WTC11 (cell line): ENCODE measurements at regions not wholly inside any gene's neighbourhood (a gene's known extent, or its start where the extent isn't known, plus 50 kb on each side); places are given as distances from the start of the nearest gene placed in this dataset.

Source experiments
- ATAC-seq: fragments of 200-7000 bp; cut with Tn5 transposase; 2 replicates; pipeline ENCODE4 v1.10.0; 2021; ENCODE audit warnings: mild to moderate bottlenecking, moderate library complexity
- CTCF ChIA-PET: fragments of 300-600 bp; sonication (Branson Sonifier 250); formaldehyde crosslinking; loops from one replicate; lab custom pipeline; 2021; ENCODE audit warnings: antibody characterized with exemption; lab: Charles Lee
- POLR2A ChIA-PET: fragments of 350-600 bp; sonication (Branson Sonifier 250); formaldehyde crosslinking; loops from one replicate; lab custom pipeline; 2021; ENCODE audit warnings: antibody characterized with exemption; lab: Charles Lee
- DNase-seq: peaks from one replicate; pipeline ENCODE4 v3.0.0; 2021; ENCODE audit warnings: low spot score
- H3K27ac Mint-ChIP-seq: 2 replicates; pipeline ENCODE4 v1.8.0; 2021; ENCODE audit warnings: mixed read lengths
- H3K27me3 Mint-ChIP-seq: 2 replicates; pipeline ENCODE4 v1.8.0; 2021; ENCODE audit warnings: low read depth, mild to moderate bottlenecking, moderate library complexity, mixed read lengths
- H3K36me3 Mint-ChIP-seq: 2 replicates; pipeline ENCODE4 v1.8.0; 2021; ENCODE audit warnings: mixed read lengths
- H3K4me1 Mint-ChIP-seq: 2 replicates; pipeline ENCODE4 v1.8.0; 2022; ENCODE audit warnings: mixed read lengths
- H3K4me3 Mint-ChIP-seq: 2 replicates; pipeline ENCODE4 v1.8.0; 2021; ENCODE audit warnings: mild to moderate bottlenecking, moderate library complexity, mixed read lengths
- H3K9me3 Mint-ChIP-seq: 2 replicates; pipeline ENCODE4 v1.8.0; 2021; ENCODE audit warnings: mixed read lengths
- ARID4B ChIP-seq: sonication (generic); formaldehyde crosslinking; IDR thresholded peaks from 2 replicates; pipeline ENCODE4 v1.8.0; 2023; ENCODE audit warnings: missing genetic modification reagents, mild to moderate bottlenecking, borderline replicate concordance
- ETV6 ChIP-seq: sonication (generic); formaldehyde crosslinking; IDR thresholded peaks from 2 replicates; pipeline ENCODE4 v1.8.1; 2022; ENCODE audit warnings: mild to moderate bottlenecking, missing genetic modification reagents
- GRHL2 ChIP-seq: fragments of 250-450 bp; sonication (Bioruptor Pico); IDR thresholded peaks from 2 replicates; pipeline ENCODE4 v1.8.0; 2022; ENCODE audit warnings: mild to moderate bottlenecking, moderate library complexity; ENCODE audit not compliant: insufficient replicate concordance, severe bottlenecking
- MYBL2 ChIP-seq: sonication (generic); formaldehyde crosslinking; IDR thresholded peaks from 2 replicates; pipeline ENCODE4 v1.8.1; 2023; ENCODE audit warnings: mild to moderate bottlenecking, moderate library complexity, missing genetic modification reagents
- NFATC4 ChIP-seq: fragments of 250-450 bp; sonication (Bioruptor Pico); IDR thresholded peaks from 2 replicates; pipeline ENCODE4 v1.9.0; 2021; ENCODE audit warnings: mild to moderate bottlenecking
- SOX15 ChIP-seq: fragments of 250-450 bp; sonication (Bioruptor Pico); IDR thresholded peaks from 2 replicates; pipeline ENCODE4 v1.9.0; 2021; ENCODE audit warnings: mild to moderate bottlenecking
- TEAD4 ChIP-seq: sonication (generic); formaldehyde crosslinking; IDR thresholded peaks from 2 replicates; pipeline ENCODE4 v1.8.0; 2022; ENCODE audit warnings: mild to moderate bottlenecking, missing genetic modification reagents
- ZNF512 ChIP-seq: sonication (generic); formaldehyde crosslinking; IDR thresholded peaks from 2 replicates; pipeline ENCODE4 v1.8.1; 2022; ENCODE audit warnings: missing genetic modification reagents, borderline replicate concordance
- ZNF671 ChIP-seq: fragments of 250-450 bp; sonication (Bioruptor Pico); IDR thresholded peaks from 2 replicates; pipeline ENCODE4 v1.8.0; 2021; ENCODE audit warnings: mild to moderate bottlenecking
- TF ChIP-seq, protein P1 (sequence below): fragments of 250-450 bp; sonication (Bioruptor Pico); conservative IDR thresholded peaks from 2 replicates; pipeline ENCODE4 v1.9.0; 2021; ENCODE audit warnings: mild to moderate bottlenecking
- TF ChIP-seq, protein P2 (sequence below): fragments of 250-450 bp; sonication (Bioruptor Pico); IDR thresholded peaks from 2 replicates; pipeline ENCODE4 v1.9.0; 2021; ENCODE audit warnings: mild to moderate bottlenecking
- TF ChIP-seq, protein P3 (sequence below): sonication (generic); formaldehyde crosslinking; IDR thresholded peaks from 2 replicates; pipeline ENCODE4 v1.8.1; 2022; ENCODE audit warnings: low read depth, mild to moderate bottlenecking, moderate library complexity, missing genetic modification reagents, borderline replicate concordance
- TF ChIP-seq, protein P4 (sequence below): sonication (generic); formaldehyde crosslinking; IDR thresholded peaks from 2 replicates; pipeline ENCODE4 v1.8.1; 2023; ENCODE audit warnings: mild to moderate bottlenecking, moderate library complexity, missing genetic modification reagents
- TF ChIP-seq, protein P5 (sequence below): fragments of 200-600 bp; IDR thresholded peaks from 2 replicates; pipeline ENCODE4 v1.8.0; 2022; ENCODE audit warnings: antibody characterized with exemption
- TF ChIP-seq, protein P6 (sequence below): sonication (generic); formaldehyde crosslinking; IDR thresholded peaks from 2 replicates; pipeline ENCODE4 v1.8.1; 2023; ENCODE audit warnings: mild to moderate bottlenecking, missing genetic modification reagents, borderline replicate concordance

DNA sequence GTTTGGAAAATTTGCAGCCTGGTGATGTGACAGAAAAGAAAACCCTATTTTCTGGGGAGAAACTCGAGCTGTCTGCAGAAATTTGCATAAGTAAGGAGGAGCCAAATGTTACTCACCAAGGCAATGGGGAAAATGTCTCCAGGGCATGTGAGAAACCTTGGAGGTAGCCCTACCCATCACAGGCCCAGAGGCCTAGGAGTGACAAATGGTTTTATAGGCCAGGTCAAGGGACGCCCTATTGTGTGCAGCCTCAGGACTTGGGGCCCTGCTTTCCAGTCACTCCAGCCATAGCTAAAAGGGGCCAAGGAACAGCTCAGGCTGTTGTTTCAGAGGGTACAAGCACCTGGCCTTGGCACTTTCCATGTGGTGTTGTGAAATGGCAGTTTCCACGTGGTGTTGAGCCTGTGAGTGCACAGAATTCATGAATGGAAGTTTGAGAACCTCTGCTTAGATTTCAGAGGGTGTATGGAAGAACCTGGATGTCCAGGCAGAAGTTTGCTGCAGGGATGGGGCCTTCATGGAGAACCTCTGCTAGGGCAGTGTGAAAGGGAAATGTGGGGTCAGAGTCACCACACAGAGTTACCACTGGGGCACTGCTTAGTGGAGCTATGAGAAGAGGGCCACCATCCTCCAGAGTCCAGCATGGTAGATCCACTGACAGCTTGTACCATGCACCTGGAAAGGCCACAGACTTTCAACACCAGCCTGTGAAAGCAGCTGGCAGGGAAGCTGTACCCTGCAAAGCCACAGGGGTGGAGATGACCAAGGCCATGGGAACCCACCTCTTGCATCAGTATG, 637.6 kb upstream of the EPHA5 start:
- CTCF ChIA-PET, result no interaction called here
- no peaks in the 10 kb centered on the region; the same call in 1 of the 2 replicates for H3K27me3 Mint-ChIP-seq

More for the DNA sequence above, 637.6 kb upstream of the EPHA5 start:
- ATAC-seq, result no peak
- POLR2A ChIA-PET, result no interaction called here
- peaks cover 25% of the 10 kb centered on the region for H3K36me3 Mint-ChIP-seq
- no peak overlapping the region for H3K4me3 Mint-ChIP-seq
- TF ChIP-seq, protein P1, sequence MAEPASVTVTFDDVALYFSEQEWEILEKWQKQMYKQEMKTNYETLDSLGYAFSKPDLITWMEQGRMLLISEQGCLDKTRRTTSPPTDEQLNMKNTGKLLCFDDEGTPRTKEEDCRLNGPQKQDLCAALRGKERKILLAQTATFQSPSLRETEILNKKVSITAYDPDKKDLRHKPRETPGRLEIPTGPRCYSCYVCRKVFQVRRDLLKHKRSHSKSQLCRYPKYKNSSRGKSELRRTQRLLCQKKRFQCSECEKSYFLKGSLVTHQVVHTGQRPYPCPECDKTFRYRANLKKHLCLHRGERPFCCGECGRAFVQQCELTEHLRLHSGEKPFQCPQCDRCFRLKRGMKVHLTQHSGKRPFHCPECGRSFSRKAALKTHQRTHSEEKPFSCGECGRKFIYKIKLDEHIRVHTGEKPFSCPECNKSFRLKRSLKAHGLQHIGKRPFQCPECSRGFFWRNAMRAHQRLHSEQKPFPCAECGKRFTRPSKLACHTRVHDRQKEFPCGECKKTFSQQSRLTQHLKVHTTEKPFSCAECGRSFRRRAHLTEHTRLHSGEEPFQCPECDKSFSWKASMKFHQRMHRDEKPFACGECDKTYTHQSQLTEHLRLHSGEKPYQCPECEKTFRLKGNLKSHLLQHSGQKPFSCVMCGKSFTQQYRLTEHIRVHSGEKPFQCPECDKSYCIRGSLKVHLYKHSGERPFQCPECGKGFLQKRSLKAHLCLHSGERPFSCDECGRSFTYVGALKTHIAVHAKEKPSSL, result no peak
- TF ChIP-seq ETV6 (CRISPR knock-in tag) (no peak), NFATC4 (no peak), SOX15 (CRISPR knock-in tag) (no peak), ZNF512 (CRISPR knock-in tag) (no peak), ZNF671 (CRISPR knock-in tag) (no peak), GRHL2 (CRISPR knock-in tag) (no peak), ARID4B (no peak), TEAD4 (CRISPR knock-in tag) (no peak), MYBL2 (no peak)
- TF ChIP-seq, protein P2, sequence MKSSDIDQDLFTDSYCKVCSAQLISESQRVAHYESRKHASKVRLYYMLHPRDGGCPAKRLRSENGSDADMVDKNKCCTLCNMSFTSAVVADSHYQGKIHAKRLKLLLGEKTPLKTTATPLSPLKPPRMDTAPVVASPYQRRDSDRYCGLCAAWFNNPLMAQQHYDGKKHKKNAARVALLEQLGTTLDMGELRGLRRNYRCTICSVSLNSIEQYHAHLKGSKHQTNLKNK (CRISPR knock-in tag), result no peak
- TF ChIP-seq, protein P3, sequence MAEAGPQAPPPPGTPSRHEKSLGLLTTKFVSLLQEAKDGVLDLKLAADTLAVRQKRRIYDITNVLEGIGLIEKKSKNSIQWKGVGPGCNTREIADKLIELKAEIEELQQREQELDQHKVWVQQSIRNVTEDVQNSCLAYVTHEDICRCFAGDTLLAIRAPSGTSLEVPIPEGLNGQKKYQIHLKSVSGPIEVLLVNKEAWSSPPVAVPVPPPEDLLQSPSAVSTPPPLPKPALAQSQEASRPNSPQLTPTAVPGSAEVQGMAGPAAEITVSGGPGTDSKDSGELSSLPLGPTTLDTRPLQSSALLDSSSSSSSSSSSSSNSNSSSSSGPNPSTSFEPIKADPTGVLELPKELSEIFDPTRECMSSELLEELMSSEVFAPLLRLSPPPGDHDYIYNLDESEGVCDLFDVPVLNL (CRISPR knock-in tag), result no peak
- TF ChIP-seq, protein P4, sequence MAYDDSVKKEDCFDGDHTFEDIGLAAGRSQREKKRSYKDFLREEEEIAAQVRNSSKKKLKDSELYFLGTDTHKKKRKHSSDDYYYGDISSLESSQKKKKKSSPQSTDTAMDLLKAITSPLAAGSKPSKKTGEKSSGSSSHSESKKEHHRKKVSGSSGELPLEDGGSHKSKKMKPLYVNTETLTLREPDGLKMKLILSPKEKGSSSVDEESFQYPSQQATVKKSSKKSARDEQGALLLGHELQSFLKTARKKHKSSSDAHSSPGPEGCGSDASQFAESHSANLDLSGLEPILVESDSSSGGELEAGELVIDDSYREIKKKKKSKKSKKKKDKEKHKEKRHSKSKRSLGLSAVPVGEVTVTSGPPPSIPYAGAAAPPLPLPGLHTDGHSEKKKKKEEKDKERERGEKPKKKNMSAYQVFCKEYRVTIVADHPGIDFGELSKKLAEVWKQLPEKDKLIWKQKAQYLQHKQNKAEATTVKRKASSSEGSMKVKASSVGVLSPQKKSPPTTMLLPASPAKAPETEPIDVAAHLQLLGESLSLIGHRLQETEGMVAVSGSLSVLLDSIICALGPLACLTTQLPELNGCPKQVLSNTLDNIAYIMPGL, result no peak
- TF ChIP-seq, protein P5, sequence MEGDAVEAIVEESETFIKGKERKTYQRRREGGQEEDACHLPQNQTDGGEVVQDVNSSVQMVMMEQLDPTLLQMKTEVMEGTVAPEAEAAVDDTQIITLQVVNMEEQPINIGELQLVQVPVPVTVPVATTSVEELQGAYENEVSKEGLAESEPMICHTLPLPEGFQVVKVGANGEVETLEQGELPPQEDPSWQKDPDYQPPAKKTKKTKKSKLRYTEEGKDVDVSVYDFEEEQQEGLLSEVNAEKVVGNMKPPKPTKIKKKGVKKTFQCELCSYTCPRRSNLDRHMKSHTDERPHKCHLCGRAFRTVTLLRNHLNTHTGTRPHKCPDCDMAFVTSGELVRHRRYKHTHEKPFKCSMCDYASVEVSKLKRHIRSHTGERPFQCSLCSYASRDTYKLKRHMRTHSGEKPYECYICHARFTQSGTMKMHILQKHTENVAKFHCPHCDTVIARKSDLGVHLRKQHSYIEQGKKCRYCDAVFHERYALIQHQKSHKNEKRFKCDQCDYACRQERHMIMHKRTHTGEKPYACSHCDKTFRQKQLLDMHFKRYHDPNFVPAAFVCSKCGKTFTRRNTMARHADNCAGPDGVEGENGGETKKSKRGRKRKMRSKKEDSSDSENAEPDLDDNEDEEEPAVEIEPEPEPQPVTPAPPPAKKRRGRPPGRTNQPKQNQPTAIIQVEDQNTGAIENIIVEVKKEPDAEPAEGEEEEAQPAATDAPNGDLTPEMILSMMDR, result no peak
- TF ChIP-seq, protein P6, sequence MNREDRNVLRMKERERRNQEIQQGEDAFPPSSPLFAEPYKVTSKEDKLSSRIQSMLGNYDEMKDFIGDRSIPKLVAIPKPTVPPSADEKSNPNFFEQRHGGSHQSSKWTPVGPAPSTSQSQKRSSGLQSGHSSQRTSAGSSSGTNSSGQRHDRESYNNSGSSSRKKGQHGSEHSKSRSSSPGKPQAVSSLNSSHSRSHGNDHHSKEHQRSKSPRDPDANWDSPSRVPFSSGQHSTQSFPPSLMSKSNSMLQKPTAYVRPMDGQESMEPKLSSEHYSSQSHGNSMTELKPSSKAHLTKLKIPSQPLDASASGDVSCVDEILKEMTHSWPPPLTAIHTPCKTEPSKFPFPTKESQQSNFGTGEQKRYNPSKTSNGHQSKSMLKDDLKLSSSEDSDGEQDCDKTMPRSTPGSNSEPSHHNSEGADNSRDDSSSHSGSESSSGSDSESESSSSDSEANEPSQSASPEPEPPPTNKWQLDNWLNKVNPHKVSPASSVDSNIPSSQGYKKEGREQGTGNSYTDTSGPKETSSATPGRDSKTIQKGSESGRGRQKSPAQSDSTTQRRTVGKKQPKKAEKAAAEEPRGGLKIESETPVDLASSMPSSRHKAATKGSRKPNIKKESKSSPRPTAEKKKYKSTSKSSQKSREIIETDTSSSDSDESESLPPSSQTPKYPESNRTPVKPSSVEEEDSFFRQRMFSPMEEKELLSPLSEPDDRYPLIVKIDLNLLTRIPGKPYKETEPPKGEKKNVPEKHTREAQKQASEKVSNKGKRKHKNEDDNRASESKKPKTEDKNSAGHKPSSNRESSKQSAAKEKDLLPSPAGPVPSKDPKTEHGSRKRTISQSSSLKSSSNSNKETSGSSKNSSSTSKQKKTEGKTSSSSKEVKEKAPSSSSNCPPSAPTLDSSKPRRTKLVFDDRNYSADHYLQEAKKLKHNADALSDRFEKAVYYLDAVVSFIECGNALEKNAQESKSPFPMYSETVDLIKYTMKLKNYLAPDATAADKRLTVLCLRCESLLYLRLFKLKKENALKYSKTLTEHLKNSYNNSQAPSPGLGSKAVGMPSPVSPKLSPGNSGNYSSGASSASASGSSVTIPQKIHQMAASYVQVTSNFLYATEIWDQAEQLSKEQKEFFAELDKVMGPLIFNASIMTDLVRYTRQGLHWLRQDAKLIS (CRISPR knock-in tag), result no peak
- H3K9me3 Mint-ChIP-seq, result peaks cover 24% of the 10 kb centered on the region
- no peak for DNase-seq
- H3K27ac Mint-ChIP-seq, result no peak overlapping the region
- 0 out of 2 replicates have a peak, but pooled peaks cover 2% of the 10 kb centered on the region for H3K4me1 Mint-ChIP-seq
